ENCODE measurements at regions not wholly inside any gene's neighbourhood (a gene's known extent, or its start where the extent isn't known, plus 50 kb on each side); places are given as distances from the start of the nearest gene placed in this dataset.

DNA sequence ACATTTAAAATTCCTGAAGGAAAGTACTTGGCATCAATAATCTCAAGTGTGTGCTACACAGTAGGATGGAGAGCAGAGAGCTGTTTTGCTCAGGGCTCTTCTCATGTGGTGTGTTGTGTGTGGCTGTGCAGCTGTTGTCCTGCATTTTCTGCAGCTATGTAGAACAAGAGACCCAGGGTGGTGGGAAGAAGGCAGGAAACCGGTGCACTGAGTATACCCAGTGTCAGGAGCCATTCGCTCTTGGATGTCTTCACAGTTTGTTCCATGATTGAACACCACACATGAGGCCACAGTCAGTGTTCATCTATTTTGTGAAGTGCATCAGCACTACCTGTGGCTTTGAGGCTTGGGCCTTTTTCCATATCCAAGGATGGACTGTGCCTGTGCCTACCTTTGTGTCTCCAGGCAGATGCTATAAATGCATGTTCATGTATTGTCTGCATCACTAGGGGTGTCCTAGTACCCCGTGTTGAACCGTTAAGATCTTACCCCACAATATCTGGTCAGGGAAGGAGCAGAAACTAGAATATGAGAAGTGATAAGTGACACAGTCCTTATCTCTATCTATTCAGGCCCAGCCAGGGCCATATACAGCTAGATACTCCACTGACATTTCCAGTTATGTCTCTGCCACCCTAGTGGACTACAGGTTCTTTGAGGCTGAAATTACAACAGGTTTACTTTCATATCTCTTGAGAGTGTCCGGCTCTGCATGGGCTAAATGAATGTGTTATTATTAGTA, 194.3 kb downstream of the NR2F2 start:
- TF ChIP-seq, protein P1, sequence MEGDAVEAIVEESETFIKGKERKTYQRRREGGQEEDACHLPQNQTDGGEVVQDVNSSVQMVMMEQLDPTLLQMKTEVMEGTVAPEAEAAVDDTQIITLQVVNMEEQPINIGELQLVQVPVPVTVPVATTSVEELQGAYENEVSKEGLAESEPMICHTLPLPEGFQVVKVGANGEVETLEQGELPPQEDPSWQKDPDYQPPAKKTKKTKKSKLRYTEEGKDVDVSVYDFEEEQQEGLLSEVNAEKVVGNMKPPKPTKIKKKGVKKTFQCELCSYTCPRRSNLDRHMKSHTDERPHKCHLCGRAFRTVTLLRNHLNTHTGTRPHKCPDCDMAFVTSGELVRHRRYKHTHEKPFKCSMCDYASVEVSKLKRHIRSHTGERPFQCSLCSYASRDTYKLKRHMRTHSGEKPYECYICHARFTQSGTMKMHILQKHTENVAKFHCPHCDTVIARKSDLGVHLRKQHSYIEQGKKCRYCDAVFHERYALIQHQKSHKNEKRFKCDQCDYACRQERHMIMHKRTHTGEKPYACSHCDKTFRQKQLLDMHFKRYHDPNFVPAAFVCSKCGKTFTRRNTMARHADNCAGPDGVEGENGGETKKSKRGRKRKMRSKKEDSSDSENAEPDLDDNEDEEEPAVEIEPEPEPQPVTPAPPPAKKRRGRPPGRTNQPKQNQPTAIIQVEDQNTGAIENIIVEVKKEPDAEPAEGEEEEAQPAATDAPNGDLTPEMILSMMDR (IDR thresholded peaks at IDR 0.05) = no peak

DNA sequence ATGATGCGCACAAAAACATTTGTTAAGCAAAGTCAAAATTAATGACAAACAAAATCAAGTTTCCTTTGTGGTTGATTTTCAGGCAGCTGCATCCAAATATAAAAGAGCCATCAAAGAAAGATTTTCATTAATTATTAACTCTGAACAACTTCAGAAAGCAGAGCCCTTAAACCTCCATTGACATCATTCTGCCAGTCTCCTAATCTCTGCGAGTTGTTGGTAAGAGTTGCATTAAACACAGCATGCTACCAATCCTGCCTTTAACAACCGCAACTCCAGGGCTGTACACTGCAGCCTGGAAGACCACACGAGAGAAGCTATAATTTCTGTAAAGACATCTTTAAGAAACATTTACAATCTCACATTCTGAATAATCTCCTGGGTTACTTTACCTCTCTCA, 204.6 kb downstream of the NR2F2 start:
- TF ChIP-seq, protein P1 (IDR thresholded peaks at IDR 0.05) = no peak

DNA sequence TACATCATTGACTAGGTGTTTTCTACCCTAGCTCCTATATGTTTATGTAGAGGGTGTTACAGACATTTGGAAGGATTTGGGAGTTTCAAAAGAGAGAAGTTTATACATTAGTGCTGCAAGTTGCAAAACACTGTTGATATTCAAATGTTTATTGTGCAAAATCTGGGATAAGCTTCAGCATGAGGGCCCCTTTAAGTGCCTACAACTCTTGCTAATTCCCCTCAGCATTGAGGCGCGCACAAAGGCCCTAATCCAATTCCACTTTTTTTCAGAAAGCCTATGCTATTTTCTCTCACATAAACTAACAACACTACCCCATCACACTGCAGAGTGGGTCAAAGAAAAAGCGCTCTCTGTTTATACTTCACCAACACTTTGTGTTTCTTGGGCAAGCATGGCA, 208.0 kb downstream of the NR2F2 start:
- TF ChIP-seq, protein P1 (IDR thresholded peaks at IDR 0.05) = no peak

DNA sequence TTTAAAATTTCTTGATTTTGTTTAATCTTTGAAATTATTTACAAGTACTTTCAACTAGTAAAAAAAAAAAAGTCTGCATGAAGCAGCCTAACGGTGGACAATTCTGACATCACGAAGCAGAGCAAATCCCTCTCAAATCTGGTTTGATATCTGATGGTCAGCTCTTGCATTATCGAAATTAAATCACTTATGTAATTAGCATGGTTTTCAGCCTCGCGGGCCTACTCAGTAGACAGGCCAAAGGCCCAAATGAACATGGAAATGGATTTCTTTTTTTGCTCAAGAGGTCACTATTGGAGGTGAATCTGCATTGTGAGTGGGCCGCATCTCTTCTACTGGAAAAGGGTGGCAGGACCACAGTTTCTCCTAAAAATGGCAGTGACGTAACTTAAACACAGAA, 209.8 kb downstream of the NR2F2 start:
- TF ChIP-seq, protein P1 (IDR thresholded peaks at IDR 0.05) = no peak

DNA sequence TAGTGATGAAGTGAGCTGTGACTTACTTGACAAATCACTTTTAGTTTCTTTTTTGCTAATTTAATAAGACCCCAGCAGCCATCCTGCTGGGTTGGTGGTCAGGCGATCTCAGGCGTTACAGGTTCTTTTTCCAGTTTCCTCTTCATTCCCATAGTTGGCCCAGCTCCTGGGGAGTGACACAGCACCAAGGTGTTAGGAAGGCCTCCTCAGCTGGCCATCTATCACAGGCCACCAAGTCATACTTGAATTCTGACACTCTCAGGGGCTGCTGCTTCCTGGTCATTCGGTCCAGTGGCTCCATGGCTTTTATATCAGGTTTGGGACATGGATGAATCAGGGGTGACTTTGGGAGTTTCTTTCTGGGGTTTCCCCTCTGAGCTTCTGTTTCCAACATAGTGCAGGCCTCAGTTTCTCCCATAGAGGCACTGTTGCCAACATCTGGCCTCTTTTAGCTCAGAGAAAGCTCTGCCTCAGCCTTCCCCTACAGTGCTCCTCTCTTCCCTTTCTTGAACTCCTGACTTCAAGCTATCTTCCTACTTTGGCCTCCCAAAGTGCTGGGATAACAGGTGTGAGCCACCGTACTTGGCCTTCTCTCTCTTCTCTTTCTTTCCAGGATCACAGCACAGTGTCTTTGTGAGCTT, 211.8 kb downstream of the NR2F2 start:
- TF ChIP-seq, protein P1 (IDR thresholded peaks at IDR 0.05) = no peak

DNA sequence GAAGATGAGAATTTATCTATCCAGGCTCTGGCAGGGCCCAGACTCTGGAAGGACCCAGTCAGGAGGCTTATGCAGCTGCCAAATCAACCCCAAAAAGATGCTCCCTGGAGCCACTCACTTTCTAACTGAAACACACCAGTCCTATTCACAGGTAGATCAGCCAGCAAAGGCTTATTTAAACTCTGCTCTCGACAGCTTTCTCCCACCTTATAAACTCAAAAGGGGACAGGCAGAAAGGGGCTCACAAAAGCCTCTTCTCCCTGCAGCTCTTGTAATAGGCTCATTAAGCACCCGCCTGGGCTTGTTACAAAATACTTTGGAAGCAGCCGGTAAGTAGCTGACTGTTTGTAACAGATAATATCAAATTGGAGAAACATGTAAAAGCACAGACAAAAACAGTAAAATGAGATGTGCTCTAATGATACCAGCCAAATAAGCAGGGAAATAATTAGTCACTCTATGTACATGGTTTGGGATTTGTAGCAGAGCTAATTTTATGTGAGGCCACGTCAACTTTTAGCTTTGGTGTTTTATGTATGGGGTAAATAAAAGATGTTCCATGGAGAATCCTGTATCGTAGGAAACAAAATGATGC, 213.8 kb downstream of the NR2F2 start:
- TF ChIP-seq, protein P1 (IDR thresholded peaks at IDR 0.05) = no peak

DNA sequence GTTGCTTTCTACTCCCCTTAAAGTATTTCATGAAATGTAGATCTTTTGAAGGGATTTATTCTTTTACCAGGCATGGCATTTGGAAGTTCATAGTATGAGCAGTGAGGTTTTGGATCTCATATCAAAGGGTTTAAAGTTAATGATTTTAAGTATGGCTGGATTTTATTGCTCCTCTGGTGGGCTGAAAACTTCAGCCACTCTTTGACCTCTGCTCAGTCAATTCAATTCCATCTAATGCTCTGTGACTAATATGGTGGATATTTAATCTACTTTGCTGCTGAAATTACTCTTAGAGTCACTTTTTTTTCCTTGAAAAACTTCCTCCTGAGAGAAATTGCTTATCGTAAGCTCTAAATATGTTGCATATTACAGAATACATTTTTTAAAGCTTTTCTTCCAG, 218.6 kb downstream of the NR2F2 start:
- TF ChIP-seq, protein P1 (IDR thresholded peaks at IDR 0.05) = no peak

Measured in LNCAP (cell line).